ENCODE measurements at regions not wholly inside any gene's neighbourhood (a gene's known extent, or its start where the extent isn't known, plus 50 kb on each side); places are given as distances from the start of the nearest gene placed in this dataset.

DNA sequence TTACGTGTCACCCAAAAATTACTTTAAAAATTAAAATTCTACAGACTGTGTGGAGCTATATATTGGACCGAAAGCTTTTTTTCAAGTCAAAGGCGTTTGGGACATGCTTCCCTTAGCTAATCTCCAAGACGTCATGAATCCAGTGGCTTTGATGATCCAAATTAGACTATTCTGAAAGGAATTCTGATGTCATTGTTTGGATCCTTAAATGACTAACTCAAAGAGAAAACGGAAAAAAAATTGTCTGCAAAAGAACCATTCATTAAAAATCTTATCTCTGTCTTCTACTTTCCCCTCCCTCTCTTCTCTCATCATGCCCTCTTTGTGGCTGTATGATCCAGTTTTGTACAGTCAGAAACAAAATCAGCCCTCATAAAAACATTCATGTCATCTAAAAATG is 161.8 kb downstream of the ETV1 start:
- no peak for DNase-seq

DNA sequence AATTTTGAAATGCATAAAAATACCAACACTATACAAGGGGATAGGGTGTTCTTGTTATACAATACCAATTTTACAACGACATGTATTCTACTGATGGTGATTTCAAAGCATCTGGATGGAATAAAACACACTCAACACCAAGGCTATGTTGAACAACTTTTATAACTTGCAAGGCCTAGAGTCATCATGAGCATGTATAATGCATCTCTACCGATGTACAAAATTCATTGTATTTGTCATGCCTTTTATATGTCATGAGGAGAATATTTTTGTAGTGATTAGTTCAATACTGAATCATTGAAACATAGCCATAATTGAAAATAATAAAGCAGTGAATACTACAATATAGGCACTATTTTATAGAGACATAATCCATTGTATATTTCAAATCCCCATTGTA is 160.2 kb downstream of the ETV1 start:
- no peak for DNase-seq

DNA sequence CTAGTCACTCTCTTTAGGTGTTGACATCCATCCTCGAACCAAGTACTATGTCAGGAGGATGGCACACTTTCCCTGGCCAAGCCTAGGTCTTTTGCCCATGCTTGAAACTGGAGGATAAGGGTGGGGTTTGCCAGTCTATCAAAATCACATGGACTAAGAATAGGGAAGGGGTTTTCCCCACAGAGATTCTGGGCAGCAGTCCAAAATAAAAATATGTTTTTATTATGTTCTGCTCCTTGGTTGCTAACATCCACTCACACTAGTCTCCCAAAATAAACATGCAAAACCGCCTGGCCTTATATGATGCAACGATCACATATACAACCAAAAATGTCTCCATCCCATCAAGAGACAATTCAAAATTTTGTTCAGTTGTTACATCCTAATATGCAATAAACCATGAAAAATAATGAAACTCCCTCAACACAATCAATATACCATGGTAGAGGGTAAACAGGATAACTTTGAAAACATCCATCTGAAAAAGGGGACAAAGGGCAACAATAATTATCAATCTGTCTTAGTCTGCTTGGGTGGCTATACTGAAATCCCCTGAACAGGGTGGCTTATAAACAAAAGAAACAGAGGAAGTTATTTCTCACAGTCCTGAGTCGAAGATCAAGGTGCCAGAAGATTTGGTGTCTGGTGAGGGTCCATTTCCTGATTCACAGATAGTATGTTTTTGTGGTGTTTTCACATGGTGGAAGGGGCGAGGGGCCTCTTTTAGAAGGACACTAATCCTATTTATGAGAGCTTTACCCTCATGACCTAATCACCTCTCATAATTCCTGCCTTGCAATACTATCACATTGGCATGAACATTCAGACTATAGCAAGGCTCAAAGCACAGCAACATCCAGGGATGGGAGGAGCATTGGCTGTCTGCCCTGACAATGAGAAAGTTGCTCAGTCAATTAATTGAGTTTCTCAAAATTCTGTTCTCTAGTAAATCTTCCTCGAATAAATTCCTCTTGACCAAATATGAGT is 159.3 kb downstream of the ETV1 start:
- peak; percentile 87 for DNase-seq

DNA sequence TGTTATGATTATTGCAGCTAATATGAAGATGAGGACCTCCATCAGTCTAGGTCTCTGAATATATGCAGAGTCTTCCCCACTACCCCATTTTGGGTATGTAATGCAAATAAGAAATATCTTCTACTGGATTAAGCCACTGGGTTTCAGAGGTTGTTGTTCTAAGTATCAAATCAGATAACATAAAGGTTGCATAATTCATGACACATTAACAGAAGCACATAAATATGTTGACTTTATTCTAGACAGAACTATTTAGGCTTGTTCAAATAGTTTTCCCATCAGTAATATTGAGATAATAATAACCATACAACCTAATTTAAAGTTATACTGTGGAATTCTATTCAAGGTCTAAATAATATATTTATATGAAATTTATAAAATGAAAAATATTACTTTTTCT is 157.1 kb downstream of the ETV1 start:
- DNase-seq = no peak

- DNase-seq = no peak
These were observed 155.1 kb downstream of the ETV1 start for GRCh38 chr7:13834328-13834761.

- DNase-seq = no peak
These were observed 154.0 kb downstream of the ETV1 start for GRCh38 chr7:13835442-13835841.

- peak; percentile 81 for DNase-seq
These were observed 150.4 kb downstream of the ETV1 start for GRCh38 chr7:13839063-13839462.
